ENCODE measurements at regions not wholly inside any gene's neighbourhood (a gene's known extent, or its start where the extent isn't known, plus 50 kb on each side); places are given as distances from the start of the nearest gene placed in this dataset.

- TF ChIP-seq CTCF (IDR thresholded peaks at IDR 0.05) = no peak
- TF ChIP-seq EZH2 (IDR thresholded peaks at IDR 0.05; ENCODE audit: borderline replicate concordance, insufficient read depth, low read depth, low read length, poor library complexity, severe bottlenecking) = no peak
Observed at GRCh38 chr9:90706230-90706629, 63.6 kb upstream of the DIRAS2 start.

Measured in B cell (primary cell).